Activated T-helper 2 cell treated with anti-CD3 and anti-CD28 coated beads, Interferon-gamma antibody, Interleukin-2, Interleukin-4, amounts not matched to agents 10 μg/mL and 5 μg/mL and 100 μg/mL, durations not matched to agents 14 hours and 24 hours and 36 hours (primary cell): ENCODE measurements at regions not wholly inside any gene's neighbourhood (a gene's known extent, or its start where the extent isn't known, plus 50 kb on each side); places are given as distances from the start of the nearest gene placed in this dataset.
"Not testable (repeated sequence)": the region's sequence is repeated elsewhere in the genome, so short reads cannot be mapped to it uniquely, and the experiment has no call there.

Source experiments
- DNase-seq: peaks from one replicate; pipeline ENCODE4 v3.0.0; 2021; ENCODE audit warnings: low spot score
- H3K27ac Mint-ChIP-seq: one replicate; pipeline ENCODE4 v1.8.0; 2021; ENCODE audit warnings: mixed read lengths
- H3K27me3 Mint-ChIP-seq: one replicate; pipeline ENCODE4 v1.8.0; 2021; ENCODE audit warnings: low read depth, mixed read lengths
- H3K36me3 Mint-ChIP-seq: one replicate; pipeline ENCODE4 v1.8.0; 2021; ENCODE audit warnings: low read depth, mixed read lengths
- H3K4me1 Mint-ChIP-seq: one replicate; pipeline ENCODE4 v1.8.0; 2021; ENCODE audit warnings: low read depth, mixed read lengths
- H3K4me3 Mint-ChIP-seq: one replicate; pipeline ENCODE4 v1.8.0; 2021; ENCODE audit warnings: low read depth, mild to moderate bottlenecking, moderate library complexity, mixed read lengths
- H3K9me3 Mint-ChIP-seq: one replicate; pipeline ENCODE4 v1.8.0; 2021; ENCODE audit warnings: mixed read lengths
- intact Hi-C: fragments of 100-400 bp; cut with micrococcal nuclease; formaldehyde crosslinking; loops from one replicate; pipeline ENCODE4 v1.15.1; 2023

GRCh38 chr6:12527339-12527738 is 189.2 kb upstream of the PHACTR1 start:
- H3K27ac Mint-ChIP-seq: no peak overlapping the region
- peaks cover 16% of the 10 kb centered on the region for H3K4me1 Mint-ChIP-seq
- no peak overlapping the region for H3K4me3 Mint-ChIP-seq
- H3K36me3 Mint-ChIP-seq: no peaks in the 10 kb centered on the region
- no peak for DNase-seq
- H3K27me3 Mint-ChIP-seq: peaks cover 8% of the 10 kb centered on the region
- H3K9me3 Mint-ChIP-seq: peaks cover 9% of the 10 kb centered on the region
- intact Hi-C loops: no loop called here

GRCh38 chr6:12528136-12528535 is 188.4 kb upstream of the PHACTR1 start:
- no peak for DNase-seq
- intact Hi-C loops: no loop called here
- peaks cover 8% of the 10 kb centered on the region for H3K27me3 Mint-ChIP-seq
- H3K27ac Mint-ChIP-seq: no peak overlapping the region
- no peaks in the 10 kb centered on the region for H3K36me3 Mint-ChIP-seq
- peaks cover 9% of the 10 kb centered on the region for H3K9me3 Mint-ChIP-seq
- peaks cover 16% of the 10 kb centered on the region for H3K4me1 Mint-ChIP-seq
- H3K4me3 Mint-ChIP-seq: no peak overlapping the region

- peaks cover 16% of the 10 kb centered on the region for H3K4me1 Mint-ChIP-seq
- intact Hi-C loops: no loop called here
- no peaks in the 10 kb centered on the region for H3K36me3 Mint-ChIP-seq
- peaks cover 7% of the 10 kb centered on the region for H3K9me3 Mint-ChIP-seq
- no peak overlapping the region for H3K4me3 Mint-ChIP-seq
- H3K27me3 Mint-ChIP-seq: peaks cover 11% of the 10 kb centered on the region
- DNase-seq: no peak
- no peak overlapping the region for H3K27ac Mint-ChIP-seq
Observed at GRCh38 chr6:12528581-12529363, 187.8 kb upstream of the PHACTR1 start.

GRCh38 chr6:12529364-12530019 is 187.1 kb upstream of the PHACTR1 start:
- H3K9me3 Mint-ChIP-seq: peaks cover 3% of the 10 kb centered on the region

GRCh38 chr6:12530345-12530744 is 186.2 kb upstream of the PHACTR1 start:
- DNase-seq: no peak
- Mint-ChIP-seq H3K4me3 (no peak overlapping the region), H3K9me3 (no peaks in the 10 kb centered on the region), H3K27me3 (peaks cover 11% of the 10 kb centered on the region), H3K4me1 (peaks cover 17% of the 10 kb centered on the region), H3K27ac (no peak overlapping the region), H3K36me3 (no peaks in the 10 kb centered on the region)
- intact Hi-C loops: no loop called here

More at GRCh38 chr6:12529364-12530019, 187.1 kb upstream of the PHACTR1 start:
- Mint-ChIP-seq H3K27me3 (peaks cover 11% of the 10 kb centered on the region), H3K4me1 (peaks cover 17% of the 10 kb centered on the region), H3K27ac (no peak overlapping the region), H3K4me3 (no peak overlapping the region), H3K36me3 (no peaks in the 10 kb centered on the region)
- intact Hi-C loops: no loop called here
- no peak for DNase-seq

GRCh38 chr6:12533586-12533985 is 183.0 kb upstream of the PHACTR1 start:
- H3K4me1 Mint-ChIP-seq: peaks cover 8% of the 10 kb centered on the region
- DNase-seq: no peak

GRCh38 chr6:12534069-12534853 is 182.3 kb upstream of the PHACTR1 start:
- no peaks in the 10 kb centered on the region for H3K9me3 Mint-ChIP-seq
- H3K27me3 Mint-ChIP-seq: peaks cover 5% of the 10 kb centered on the region
- H3K4me1 Mint-ChIP-seq: peaks cover 8% of the 10 kb centered on the region
- no peak overlapping the region for H3K4me3 Mint-ChIP-seq
- intact Hi-C loops: no loop called here
- no peak for DNase-seq
- H3K27ac Mint-ChIP-seq: no peak overlapping the region
- H3K36me3 Mint-ChIP-seq: no peaks in the 10 kb centered on the region

More at GRCh38 chr6:12533586-12533985, 183.0 kb upstream of the PHACTR1 start:
- Mint-ChIP-seq H3K9me3 (no peaks in the 10 kb centered on the region), H3K27me3 (peaks cover 5% of the 10 kb centered on the region), H3K4me3 (no peak overlapping the region), H3K36me3 (no peaks in the 10 kb centered on the region), H3K27ac (no peak overlapping the region)
- intact Hi-C loops: no loop called here

- Mint-ChIP-seq H3K9me3 (no peaks in the 10 kb centered on the region), H3K36me3 (no peaks in the 10 kb centered on the region), H3K4me1 (peaks cover 1% of the 10 kb centered on the region), H3K27ac (no peak overlapping the region), H3K27me3 (peaks cover 2% of the 10 kb centered on the region), H3K4me3 (no peak overlapping the region)
- DNase-seq: no peak
- intact Hi-C loops: no loop called here
Observed at GRCh38 chr6:12535586-12536314, 180.8 kb upstream of the PHACTR1 start.

- Mint-ChIP-seq H3K4me1 (peaks cover 1% of the 10 kb centered on the region), H3K4me3 (no peak overlapping the region), H3K27ac (no peak overlapping the region), H3K9me3 (no peaks in the 10 kb centered on the region), H3K36me3 (no peaks in the 10 kb centered on the region), H3K27me3 (peaks cover 5% of the 10 kb centered on the region)
- DNase-seq: no peak
- intact Hi-C loops: no loop called here
Observed at GRCh38 chr6:12536416-12536815, 180.2 kb upstream of the PHACTR1 start.

GRCh38 chr6:12537389-12537788 is 179.2 kb upstream of the PHACTR1 start:
- H3K4me1 Mint-ChIP-seq: peaks cover 1% of the 10 kb centered on the region
- H3K27ac Mint-ChIP-seq: no peak overlapping the region
- H3K9me3 Mint-ChIP-seq: peaks cover 3% of the 10 kb centered on the region
- H3K36me3 Mint-ChIP-seq: no peaks in the 10 kb centered on the region
- no peak overlapping the region for H3K4me3 Mint-ChIP-seq
- intact Hi-C loops: no loop called here
- no peak for DNase-seq
- peaks cover 5% of the 10 kb centered on the region for H3K27me3 Mint-ChIP-seq

- H3K4me1 Mint-ChIP-seq: peaks cover 3% of the 10 kb centered on the region
- H3K27me3 Mint-ChIP-seq: peaks cover 3% of the 10 kb centered on the region
- no peak overlapping the region for H3K27ac Mint-ChIP-seq
- no peaks in the 10 kb centered on the region for H3K36me3 Mint-ChIP-seq
- no peak for DNase-seq
- peaks cover 4% of the 10 kb centered on the region for H3K9me3 Mint-ChIP-seq
- intact Hi-C loops: no loop called here
- no peak overlapping the region for H3K4me3 Mint-ChIP-seq
Observed at GRCh38 chr6:12538881-12539357, 177.6 kb upstream of the PHACTR1 start.

GRCh38 chr6:12542319-12543115 is 174.1 kb upstream of the PHACTR1 start:
- H3K27me3 Mint-ChIP-seq, H3K4me1 Mint-ChIP-seq, intact Hi-C loops: not testable (repeated sequence)

More at GRCh38 chr6:12542319-12543115, 174.1 kb upstream of the PHACTR1 start:
- not testable (repeated sequence) for H3K36me3 Mint-ChIP-seq, DNase-seq, H3K27ac Mint-ChIP-seq, H3K4me3 Mint-ChIP-seq, H3K9me3 Mint-ChIP-seq
